AG10803 (cell line): ENCODE measurements at regions not wholly inside any gene's neighbourhood (a gene's known extent, or its start where the extent isn't known, plus 50 kb on each side); places are given as distances from the start of the nearest gene placed in this dataset.

Experiments used
- DNase-seq: peaks from one replicate; pipeline ENCODE4 v3.0.0; 2010; ENCODE audit warnings: low read depth
- H3K4me3 ChIP-seq: 2 replicates; pipeline ENCODE4 v1.5.1; 2011; ENCODE audit warnings: mild to moderate bottlenecking, low read length, control low read depth
- CTCF ChIP-seq: conservative IDR thresholded peaks from 2 replicates; pipeline ENCODE4 v1.5.1; 2011; ENCODE audit warnings: mild to moderate bottlenecking, low read length, control low read depth, inconsistent platforms

- no peak overlapping the region for H3K4me3 ChIP-seq
- no peak for TF ChIP-seq CTCF
- no peak for DNase-seq
These were observed 73.4 kb upstream of the TTC34 start for GRCh38 chr1:2874607-2875480.

GRCh38 chr1:2875707-2876561 lies 74.4 kb upstream of the TTC34 start:
- no peak for DNase-seq
- no peak overlapping the region for H3K4me3 ChIP-seq
- TF ChIP-seq CTCF, result no peak; the same call in 1 of the 2 replicates

GRCh38 chr1:2876846-2877245 lies 75.4 kb upstream of the TTC34 start:
- no peak for TF ChIP-seq CTCF
- no peak overlapping the region for H3K4me3 ChIP-seq
- no peak for DNase-seq

GRCh38 chr1:2877391-2877790 lies 75.9 kb upstream of the TTC34 start:
- DNase-seq, result no peak
- TF ChIP-seq CTCF, result no peak
- no peak overlapping the region for H3K4me3 ChIP-seq

GRCh38 chr1:2878591-2878990 lies 77.1 kb upstream of the TTC34 start:
- DNase-seq, result no peak
- no peak for TF ChIP-seq CTCF
- H3K4me3 ChIP-seq, result no peak overlapping the region

- no peak for TF ChIP-seq CTCF
- H3K4me3 ChIP-seq, result no peak overlapping the region
- DNase-seq, result no peak
These were observed 77.5 kb upstream of the TTC34 start for GRCh38 chr1:2879026-2879425.
